Lower lobe of right lung (tissue), 2 donors: ENCODE measurements at regions not wholly inside any gene's neighbourhood (a gene's known extent, or its start where the extent isn't known, plus 50 kb on each side); places are given as distances from the start of the nearest gene placed in this dataset.

Experiments
- ATAC-seq, 2 donors: fragments of 200-7000 bp; cut with Tn5 transposase; one replicate each; pipeline ENCODE4 v1.9.1; 2020 to 2022; ENCODE audit warnings: mild to moderate bottlenecking in 2 of 2, moderate library complexity in 2 of 2
- DNase-seq: peaks from one replicate; pipeline ENCODE4 v3.0.0-alpha.2; 2020
- H3K27ac ChIP-seq: fragments of 200-600 bp; one replicate; pipeline ENCODE4 v1.8.0; 2022
- H3K27me3 ChIP-seq: fragments of 200-600 bp; one replicate; pipeline ENCODE4 v1.8.0; 2022; ENCODE audit warnings: low read depth
- H3K36me3 ChIP-seq: fragments of 200-600 bp; one replicate; pipeline ENCODE4 v1.8.0; 2022; ENCODE audit warnings: mild to moderate bottlenecking
- H3K4me1 ChIP-seq: fragments of 200-600 bp; one replicate; pipeline ENCODE4 v1.8.0; 2022
- H3K4me3 ChIP-seq: fragments of 200-600 bp; one replicate; pipeline ENCODE4 v1.8.0; 2022; ENCODE audit warnings: mild to moderate bottlenecking
- H3K9me3 ChIP-seq: fragments of 200-600 bp; one replicate; pipeline ENCODE4 v1.8.0; 2022
- intact Hi-C: fragments of 100-400 bp; cut with DNase I; formaldehyde crosslinking; loops from one replicate; pipeline ENCODE4 v1.11.0; 2022
- TF ChIP-seq, protein P1 (sequence below): fragments of 200-600 bp; IDR thresholded peaks from one replicate; pipeline ENCODE4 v1.8.0; 2022; ENCODE audit warnings: antibody characterized with exemption, mild to moderate bottlenecking
- donor health status: DM: no; HTN: yes; CAD: no; lungs with severe emphysema.

DNA sequence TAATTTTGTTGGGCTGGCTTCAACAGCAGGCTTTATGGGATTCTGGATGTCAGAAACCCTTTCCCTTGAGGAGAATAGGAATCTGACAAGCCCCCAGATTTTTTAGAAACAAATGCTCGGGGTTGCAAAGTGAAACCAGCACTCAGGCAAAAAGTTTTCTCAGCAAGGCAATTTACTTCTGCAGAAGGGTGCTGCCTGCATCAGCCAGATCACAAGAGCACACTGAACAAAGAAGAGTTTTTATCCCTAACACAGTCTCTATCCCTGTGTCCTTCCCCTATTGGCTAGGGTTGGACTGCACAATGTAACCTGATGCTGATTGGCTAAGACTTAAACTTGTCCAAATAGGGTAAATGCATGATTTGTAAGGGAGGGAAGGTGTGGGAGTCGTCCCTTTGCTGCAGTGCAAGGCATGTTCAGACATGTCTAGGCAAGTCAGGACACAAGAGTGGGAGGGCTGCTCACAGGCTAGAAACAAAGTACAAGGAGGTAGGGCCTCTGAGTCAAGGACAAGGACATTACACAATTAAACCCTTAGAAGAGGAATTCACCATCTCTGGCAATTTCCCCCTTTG is 175.8 kb downstream of the CCNG2 start:
- TF ChIP-seq, protein P1, sequence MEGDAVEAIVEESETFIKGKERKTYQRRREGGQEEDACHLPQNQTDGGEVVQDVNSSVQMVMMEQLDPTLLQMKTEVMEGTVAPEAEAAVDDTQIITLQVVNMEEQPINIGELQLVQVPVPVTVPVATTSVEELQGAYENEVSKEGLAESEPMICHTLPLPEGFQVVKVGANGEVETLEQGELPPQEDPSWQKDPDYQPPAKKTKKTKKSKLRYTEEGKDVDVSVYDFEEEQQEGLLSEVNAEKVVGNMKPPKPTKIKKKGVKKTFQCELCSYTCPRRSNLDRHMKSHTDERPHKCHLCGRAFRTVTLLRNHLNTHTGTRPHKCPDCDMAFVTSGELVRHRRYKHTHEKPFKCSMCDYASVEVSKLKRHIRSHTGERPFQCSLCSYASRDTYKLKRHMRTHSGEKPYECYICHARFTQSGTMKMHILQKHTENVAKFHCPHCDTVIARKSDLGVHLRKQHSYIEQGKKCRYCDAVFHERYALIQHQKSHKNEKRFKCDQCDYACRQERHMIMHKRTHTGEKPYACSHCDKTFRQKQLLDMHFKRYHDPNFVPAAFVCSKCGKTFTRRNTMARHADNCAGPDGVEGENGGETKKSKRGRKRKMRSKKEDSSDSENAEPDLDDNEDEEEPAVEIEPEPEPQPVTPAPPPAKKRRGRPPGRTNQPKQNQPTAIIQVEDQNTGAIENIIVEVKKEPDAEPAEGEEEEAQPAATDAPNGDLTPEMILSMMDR: no peak
- no peaks in the 10 kb centered on the region for H3K36me3 ChIP-seq
- H3K9me3 ChIP-seq: peaks cover 27% of the 10 kb centered on the region
- no peaks in the 10 kb centered on the region for H3K27me3 ChIP-seq
- ATAC-seq (no peak), DNase-seq (no peak)
- H3K4me1 ChIP-seq: no peaks in the 10 kb centered on the region
- H3K4me3 ChIP-seq: no peak overlapping the region
- no peak overlapping the region for H3K27ac ChIP-seq
- intact Hi-C loops: no loop called here

DNA sequence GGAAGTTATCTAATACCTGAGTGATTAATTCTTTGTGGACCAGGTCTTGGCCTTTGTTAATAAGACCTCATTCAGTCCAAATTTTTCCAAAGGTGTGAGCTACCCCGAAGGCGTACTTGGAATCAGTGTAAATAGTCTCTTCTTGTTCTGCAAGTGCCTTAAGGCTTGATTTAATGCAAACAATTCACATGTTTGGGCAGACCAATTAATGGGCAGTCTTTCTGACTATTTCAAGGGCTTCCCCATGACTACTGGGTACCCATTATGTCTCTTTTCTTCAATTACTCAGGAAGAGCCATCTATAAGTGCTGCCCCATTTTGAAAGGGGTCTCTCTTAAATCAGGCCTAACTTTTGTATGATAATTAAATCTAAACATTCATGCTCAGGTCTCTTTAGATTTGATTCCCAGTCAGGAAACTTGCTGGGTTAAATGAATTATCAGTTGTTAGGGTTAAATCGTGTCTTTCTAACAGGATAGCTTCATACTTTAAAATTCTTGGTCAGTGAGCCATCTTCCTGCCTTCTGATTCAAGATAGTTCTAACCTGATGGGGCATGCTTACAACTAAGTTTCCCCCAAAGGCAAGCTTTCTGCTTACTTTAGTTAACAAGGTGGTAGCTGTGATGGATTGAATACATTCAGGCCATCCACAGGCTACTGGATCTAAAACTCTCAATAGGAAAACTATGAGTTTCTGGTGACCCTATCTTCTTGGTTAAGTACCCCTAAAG is 179.6 kb downstream of the CCNG2 start:
- intact Hi-C loops: no loop called here
- TF ChIP-seq, protein P1: no peak
- DNase-seq (no peak), ATAC-seq (no peak)
- H3K9me3 ChIP-seq: peaks cover 22% of the 10 kb centered on the region
- H3K27me3 ChIP-seq: no peaks in the 10 kb centered on the region
- no peak overlapping the region for H3K4me3 ChIP-seq
- no peaks in the 10 kb centered on the region for H3K4me1 ChIP-seq
- H3K27ac ChIP-seq: no peak overlapping the region
- H3K36me3 ChIP-seq: no peaks in the 10 kb centered on the region

DNA sequence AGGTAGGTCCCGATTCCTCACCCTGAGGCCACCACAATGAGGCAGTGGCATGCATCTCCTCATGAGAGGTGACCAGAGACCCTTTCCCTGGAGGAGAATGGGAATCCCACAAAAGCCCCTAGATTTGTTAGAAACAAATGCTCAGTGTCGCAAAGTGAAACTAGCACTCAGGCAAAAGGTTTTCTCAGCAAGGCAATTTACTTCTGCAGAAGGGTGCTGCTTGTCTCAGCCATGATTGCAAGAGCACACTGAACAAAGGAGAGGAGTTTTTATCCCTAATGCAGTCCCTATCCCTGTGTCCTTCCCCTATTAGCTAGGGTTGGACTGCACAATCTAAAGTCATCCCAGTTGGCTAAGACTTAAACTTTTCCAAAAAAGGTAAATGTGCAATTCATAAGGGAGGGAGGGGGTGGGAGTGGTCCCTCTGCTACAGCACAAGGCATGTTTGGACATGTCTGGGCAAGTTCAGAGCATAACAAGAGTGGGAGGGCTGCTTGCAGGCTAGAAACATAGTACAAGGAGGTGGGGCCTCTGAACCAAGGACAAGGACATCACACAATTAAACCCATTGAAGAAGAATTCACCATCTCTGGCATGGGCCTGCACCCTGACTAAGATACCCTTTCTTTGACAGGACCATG is 185.3 kb downstream of the CCNG2 start:
- H3K36me3 ChIP-seq: no peaks in the 10 kb centered on the region
- ATAC-seq (no peak), DNase-seq (no peak)

DNA sequence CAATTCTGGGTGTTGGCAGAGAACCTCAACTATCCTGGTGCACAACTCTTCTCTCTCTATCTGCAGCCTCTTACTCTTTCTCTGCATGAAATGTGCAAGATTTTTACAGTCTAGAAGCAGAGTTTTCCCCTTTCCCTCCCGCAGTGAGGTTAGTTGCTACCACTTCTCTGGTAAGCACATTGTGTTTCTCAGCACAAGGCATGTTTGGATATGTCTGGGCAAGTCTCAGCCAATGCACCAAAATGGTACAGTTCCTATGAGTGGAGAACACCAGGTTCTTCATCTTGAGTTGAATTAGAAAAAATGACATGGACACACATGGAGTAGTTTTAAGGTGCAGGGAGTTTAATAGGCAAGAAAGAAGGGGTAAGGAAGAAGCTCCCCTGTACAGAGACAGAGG is 187.0 kb downstream of the CCNG2 start:
- no peak for ATAC-seq
- no peak for DNase-seq
- Histone ChIP-seq H3K4me3 (no peak overlapping the region), H3K27me3 (no peaks in the 10 kb centered on the region), H3K27ac (no peak overlapping the region), H3K9me3 (peaks cover 11% of the 10 kb centered on the region), H3K4me1 (no peaks in the 10 kb centered on the region), H3K36me3 (no peaks in the 10 kb centered on the region)
- intact Hi-C loops: no loop called here
- TF ChIP-seq, protein P1: no peak

More for the DNA sequence above, 185.3 kb downstream of the CCNG2 start:
- Histone ChIP-seq H3K4me3 (no peak overlapping the region), H3K9me3 (peaks cover 11% of the 10 kb centered on the region), H3K4me1 (no peaks in the 10 kb centered on the region), H3K27me3 (no peaks in the 10 kb centered on the region), H3K27ac (no peak overlapping the region)
- intact Hi-C loops: no loop called here
- TF ChIP-seq, protein P1: no peak

DNA sequence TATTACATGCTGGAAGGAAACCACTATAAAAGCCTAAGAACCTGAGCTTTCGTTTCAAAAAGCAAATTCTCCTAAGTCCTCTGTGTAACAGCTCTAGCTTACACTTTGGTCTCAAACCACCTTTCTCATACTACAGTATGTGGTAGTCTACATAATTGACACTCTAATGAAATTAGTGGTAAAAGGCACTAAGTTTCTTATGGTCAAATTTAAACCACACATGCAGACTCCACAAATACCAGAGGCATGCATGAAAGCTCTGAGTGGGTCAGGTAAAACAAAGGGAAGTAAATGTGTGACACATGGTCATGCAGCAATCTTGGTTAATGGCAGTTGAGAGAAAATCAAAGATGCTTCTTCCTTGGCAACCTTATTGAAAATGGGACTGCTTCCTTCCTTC is 187.8 kb downstream of the CCNG2 start:
- ATAC-seq: no peak
- intact Hi-C loops: no loop called here

More for the DNA sequence above, 187.8 kb downstream of the CCNG2 start:
- Histone ChIP-seq H3K4me1 (no peaks in the 10 kb centered on the region), H3K36me3 (no peaks in the 10 kb centered on the region), H3K4me3 (no peak overlapping the region), H3K27ac (no peak overlapping the region), H3K9me3 (peaks cover 11% of the 10 kb centered on the region), H3K27me3 (no peaks in the 10 kb centered on the region)
- TF ChIP-seq, protein P1: no peak
- DNase-seq: no peak
